Suprapubic skin (tissue), 4 donors: ENCODE measurements at regions not wholly inside any gene's neighbourhood (a gene's known extent, or its start where the extent isn't known, plus 50 kb on each side); places are given as distances from the start of the nearest gene placed in this dataset.

ENCODE experiments used
- DNase-seq, 2 donors: peaks; one replicate each; pipeline ENCODE4 v3.0.0-alpha.2; 2019; ENCODE audit warnings: low spot score in 2 of 2
- H3K27ac ChIP-seq: fragments of 200-600 bp; sonication (generic); one replicate; pipeline ENCODE4 v1.5.1; 2019
- H3K27me3 ChIP-seq: fragments of 200-600 bp; sonication (generic); one replicate; pipeline ENCODE4 v1.5.1; 2019
- H3K36me3 ChIP-seq: fragments of 200-600 bp; sonication (generic); one replicate; pipeline ENCODE4 v1.5.1; 2019
- H3K4me1 ChIP-seq: fragments of 200-600 bp; sonication (generic); one replicate; pipeline ENCODE4 v1.5.1; 2019
- H3K4me3 ChIP-seq: fragments of 200-600 bp; sonication (generic); one replicate; pipeline ENCODE4 v1.5.1; 2019; ENCODE audit warnings: mild to moderate bottlenecking
- H3K9me3 ChIP-seq: fragments of 200-600 bp; sonication (generic); one replicate; pipeline ENCODE4 v1.5.1; 2019
- EP300 ChIP-seq: sonication (generic); formaldehyde crosslinking; IDR thresholded peaks from one replicate; pipeline ENCODE4 v1.6.1; 2017; ENCODE audit warnings: antibody characterized with exemption
- POLR2A ChIP-seq, 2 donors: fragments of 450-650 bp; IDR thresholded peaks; one replicate each; pipeline ENCODE4 v1.6.1; 2017; ENCODE audit warnings: antibody characterized with exemption in 2 of 2, mild to moderate bottlenecking in 2 of 2, moderate library complexity in 2 of 2
- POLR2AphosphoS5 ChIP-seq, 3 donors: sonication (generic); formaldehyde crosslinking; IDR thresholded peaks; one replicate each; pipeline ENCODE4 v1.6.1; 2017; ENCODE audit warnings: antibody characterized with exemption in 3 of 3
- WGBS: methylation state at CpG from one replicate; pipeline ENCODE4 v1.1.5; 2018; 5-methylcytosine and 5-hydroxymethylcytosine counted together
- TF ChIP-seq, protein P1 (sequence below), 2 donors: fragments of 200-600 bp in 1 of 2; fragments of 450-650 bp in 1 of 2; sonication (generic) in 1 of 2; IDR thresholded peaks; one replicate each; pipeline ENCODE4 v1.5.1; 2016 to 2019; ENCODE audit warnings: antibody characterized with exemption in 2 of 2, mild to moderate bottlenecking in 1 of 2, moderate library complexity in 1 of 2

DNA sequence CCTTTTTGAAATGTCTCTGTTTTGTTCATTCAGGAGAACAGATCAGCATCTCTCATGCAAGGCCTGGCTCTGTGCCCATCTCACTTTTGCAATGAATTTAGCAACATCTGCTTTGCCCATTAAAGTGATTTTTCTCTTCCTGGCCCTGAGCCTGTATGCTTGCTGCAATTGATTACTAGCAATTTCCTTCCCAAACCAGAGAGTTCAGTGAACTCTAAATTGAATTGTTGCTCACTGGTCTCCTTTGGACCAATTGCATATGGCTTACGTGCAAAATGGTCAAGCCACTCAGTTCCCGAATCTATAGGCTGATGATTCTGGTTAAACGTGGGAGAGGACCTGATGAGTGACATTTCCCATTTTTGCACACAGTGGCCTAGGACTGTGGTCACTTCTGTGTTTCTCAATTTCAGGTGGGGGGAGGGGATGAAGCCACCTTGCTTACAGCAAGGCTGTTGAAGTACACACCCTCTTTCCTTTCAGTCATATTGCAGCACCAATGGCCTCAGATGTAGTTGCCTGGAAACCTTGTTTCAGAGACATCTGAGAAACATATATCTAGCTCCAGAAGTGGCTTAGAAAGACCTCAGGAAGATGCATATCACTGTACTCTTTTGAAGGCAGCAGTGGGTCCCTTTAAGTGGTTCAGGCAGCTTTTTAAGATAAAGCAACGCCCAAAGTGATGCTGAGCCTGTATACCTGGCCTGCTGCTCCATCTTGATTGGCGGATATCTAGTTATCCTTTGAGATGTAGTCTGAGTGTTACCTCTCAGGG lies 201.4 kb downstream of the PTEN start:
- DNase-seq = peak; percentile 88 to 92
- Histone ChIP-seq H3K4me1 (peaks cover 16% of the 10 kb centered on the region), H3K27me3 (no peaks in the 10 kb centered on the region), H3K9me3 (no peaks in the 10 kb centered on the region), H3K36me3 (no peaks in the 10 kb centered on the region), H3K4me3 (no peak overlapping the region), H3K27ac (no peak overlapping the region)
- 80% methylated on average over 5 of the region's 5 CpGs for WGBS
- no peak for TF ChIP-seq POLR2A (IDR thresholded peaks at IDR 0.05)
- peak in 2 of 3 donors; percentile 32 to 45 for TF ChIP-seq POLR2AphosphoS5 (IDR thresholded peaks at IDR 0.05)

DNA sequence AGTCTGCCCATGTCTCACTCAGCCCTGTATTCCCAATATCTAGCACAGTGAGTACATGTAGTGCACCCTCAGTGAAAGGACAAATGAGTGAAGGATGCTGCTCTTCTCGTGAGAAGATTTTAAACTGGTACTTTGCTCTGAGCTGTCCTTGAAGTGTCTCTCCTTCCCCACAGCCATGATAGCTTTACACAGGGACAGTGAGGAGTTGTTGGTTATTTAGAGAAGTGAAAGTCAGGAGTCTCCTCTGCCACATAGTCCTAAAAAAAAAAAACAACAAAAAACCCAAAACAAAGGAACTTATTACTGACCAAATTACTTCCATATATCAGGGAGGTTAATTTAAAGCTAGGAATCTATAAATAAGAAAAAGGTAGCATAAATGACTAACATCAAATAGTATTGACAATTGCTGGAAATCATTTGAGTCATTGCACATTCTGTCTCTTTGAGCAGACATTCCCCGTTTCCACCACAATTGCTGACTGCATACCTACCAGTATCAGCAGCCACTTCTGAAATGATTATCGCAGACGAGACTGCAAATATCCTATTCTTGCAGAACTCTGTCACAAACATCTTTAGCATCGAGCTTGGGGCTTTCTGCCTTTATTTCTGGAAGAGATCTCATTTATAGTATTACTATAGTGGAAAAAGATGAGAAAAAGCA lies 202.1 kb downstream of the PTEN start:
- Histone ChIP-seq H3K9me3 (no peaks in the 10 kb centered on the region), H3K4me1 (peaks cover 16% of the 10 kb centered on the region), H3K36me3 (no peaks in the 10 kb centered on the region), H3K27ac (peak overlapping the region; percentile 31), H3K27me3 (no peaks in the 10 kb centered on the region), H3K4me3 (no peak overlapping the region)
- 85% methylated on average over 5 of the region's 5 CpGs for WGBS
- TF ChIP-seq POLR2AphosphoS5 (IDR thresholded peaks at IDR 0.05) (no peak), POLR2A (IDR thresholded peaks at IDR 0.05) (no peak), EP300 (no peak)
- TF ChIP-seq, protein P1, sequence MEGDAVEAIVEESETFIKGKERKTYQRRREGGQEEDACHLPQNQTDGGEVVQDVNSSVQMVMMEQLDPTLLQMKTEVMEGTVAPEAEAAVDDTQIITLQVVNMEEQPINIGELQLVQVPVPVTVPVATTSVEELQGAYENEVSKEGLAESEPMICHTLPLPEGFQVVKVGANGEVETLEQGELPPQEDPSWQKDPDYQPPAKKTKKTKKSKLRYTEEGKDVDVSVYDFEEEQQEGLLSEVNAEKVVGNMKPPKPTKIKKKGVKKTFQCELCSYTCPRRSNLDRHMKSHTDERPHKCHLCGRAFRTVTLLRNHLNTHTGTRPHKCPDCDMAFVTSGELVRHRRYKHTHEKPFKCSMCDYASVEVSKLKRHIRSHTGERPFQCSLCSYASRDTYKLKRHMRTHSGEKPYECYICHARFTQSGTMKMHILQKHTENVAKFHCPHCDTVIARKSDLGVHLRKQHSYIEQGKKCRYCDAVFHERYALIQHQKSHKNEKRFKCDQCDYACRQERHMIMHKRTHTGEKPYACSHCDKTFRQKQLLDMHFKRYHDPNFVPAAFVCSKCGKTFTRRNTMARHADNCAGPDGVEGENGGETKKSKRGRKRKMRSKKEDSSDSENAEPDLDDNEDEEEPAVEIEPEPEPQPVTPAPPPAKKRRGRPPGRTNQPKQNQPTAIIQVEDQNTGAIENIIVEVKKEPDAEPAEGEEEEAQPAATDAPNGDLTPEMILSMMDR (IDR thresholded peaks at IDR 0.05) = no peak
- DNase-seq = no peak

DNA sequence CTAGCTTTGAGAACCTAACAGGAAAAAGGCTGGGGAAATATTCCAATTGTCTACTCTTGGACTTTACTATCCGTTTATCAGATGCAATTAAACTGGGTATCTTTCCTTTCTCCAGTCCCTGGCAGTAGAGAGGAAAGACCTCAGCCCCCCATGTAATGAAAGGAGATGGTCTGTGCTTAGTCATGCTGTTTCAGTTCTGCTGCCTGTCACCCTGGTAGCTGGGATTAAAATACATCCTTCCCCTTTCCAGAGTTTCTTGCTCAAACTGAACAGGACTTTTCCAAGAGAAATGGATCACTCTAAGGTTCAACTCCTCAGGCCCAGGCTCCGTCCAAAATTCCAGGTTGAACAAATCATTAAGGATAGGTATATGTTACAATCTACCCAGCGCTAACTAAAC lies 202.9 kb downstream of the PTEN start:
- 81% methylated on average over 3 of the region's 3 CpGs for WGBS
- Histone ChIP-seq H3K27me3 (no peaks in the 10 kb centered on the region), H3K27ac (peak overlapping the region; percentile 31), H3K4me1 (peaks cover 16% of the 10 kb centered on the region), H3K4me3 (no peak overlapping the region), H3K9me3 (no peaks in the 10 kb centered on the region), H3K36me3 (no peaks in the 10 kb centered on the region)
- no peak for DNase-seq
- no peak for TF ChIP-seq POLR2AphosphoS5 (IDR thresholded peaks at IDR 0.05)
- no peak for TF ChIP-seq POLR2A (IDR thresholded peaks at IDR 0.05)
- TF ChIP-seq EP300 = no peak
- TF ChIP-seq, protein P1 (IDR thresholded peaks at IDR 0.05) = no peak

DNA sequence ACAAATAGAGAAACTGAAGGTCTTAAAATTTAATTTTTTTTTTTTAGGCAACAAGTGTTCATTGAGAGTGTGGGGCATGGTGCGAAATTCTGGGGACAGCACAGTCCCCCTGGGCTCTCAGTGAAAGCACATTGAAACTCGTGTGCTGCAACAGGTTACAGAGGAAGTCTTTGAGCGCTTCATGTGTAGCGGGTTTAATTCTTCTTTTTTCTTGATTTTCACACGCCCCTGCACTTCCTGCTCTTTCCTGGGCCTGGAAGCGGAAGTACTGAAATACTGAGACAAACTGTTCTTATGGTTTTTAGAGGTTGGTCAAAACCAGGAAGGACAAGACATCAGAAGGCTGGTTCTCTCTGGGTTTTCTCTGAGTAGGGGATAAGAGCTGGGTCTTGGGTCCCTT lies 203.5 kb downstream of the PTEN start:
- 79% methylated on average over 6 of the region's 6 CpGs for WGBS
- Histone ChIP-seq H3K9me3 (no peaks in the 10 kb centered on the region), H3K4me3 (no peak overlapping the region), H3K36me3 (no peaks in the 10 kb centered on the region), H3K27me3 (no peaks in the 10 kb centered on the region), H3K4me1 (peaks cover 16% of the 10 kb centered on the region), H3K27ac (no peak overlapping the region)
- DNase-seq = no peak
- TF ChIP-seq POLR2A (IDR thresholded peaks at IDR 0.05) = no peak
- TF ChIP-seq POLR2AphosphoS5 (IDR thresholded peaks at IDR 0.05) = no peak
- TF ChIP-seq, protein P1 (IDR thresholded peaks at IDR 0.05) = no peak
- TF ChIP-seq EP300 = no peak

DNA sequence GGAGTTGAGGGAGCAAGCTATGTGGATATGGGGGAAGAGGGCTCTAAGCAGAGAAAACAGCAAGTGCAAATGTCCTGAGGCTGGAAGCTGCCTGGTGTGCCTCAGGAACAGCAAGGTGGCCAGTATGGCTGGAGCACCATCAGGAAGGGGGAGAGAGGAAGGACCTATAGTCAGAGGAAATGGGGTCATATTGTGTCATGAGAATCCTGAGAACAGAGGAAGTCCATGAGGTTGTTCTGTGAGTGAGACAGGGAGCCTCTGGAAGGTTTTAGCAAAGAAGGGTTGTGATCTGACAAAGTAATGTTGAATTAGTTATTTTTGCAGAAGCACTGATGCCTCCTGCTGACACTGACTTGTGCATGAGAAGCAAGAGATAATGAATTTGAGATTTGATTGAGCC lies 204.3 kb downstream of the PTEN start:
- peaks cover 16% of the 10 kb centered on the region for H3K4me1 ChIP-seq
- no peak overlapping the region for H3K4me3 ChIP-seq
- H3K36me3 ChIP-seq = no peaks in the 10 kb centered on the region
- H3K27ac ChIP-seq = no peak overlapping the region
- no peak for DNase-seq
- no peak for TF ChIP-seq EP300
- TF ChIP-seq, protein P1 (IDR thresholded peaks at IDR 0.05) = no peak
- no peak for TF ChIP-seq POLR2A (IDR thresholded peaks at IDR 0.05)
- no peak for TF ChIP-seq POLR2AphosphoS5 (IDR thresholded peaks at IDR 0.05)
- H3K27me3 ChIP-seq = no peaks in the 10 kb centered on the region
- no peaks in the 10 kb centered on the region for H3K9me3 ChIP-seq
